ENCODE measurements at regions not wholly inside any gene's neighbourhood (a gene's known extent, or its start where the extent isn't known, plus 50 kb on each side); places are given as distances from the start of the nearest gene placed in this dataset.
"Not testable (repeated sequence)": the region's sequence is repeated elsewhere in the genome, so short reads cannot be mapped to it uniquely, and the experiment has no call there.

DNA sequence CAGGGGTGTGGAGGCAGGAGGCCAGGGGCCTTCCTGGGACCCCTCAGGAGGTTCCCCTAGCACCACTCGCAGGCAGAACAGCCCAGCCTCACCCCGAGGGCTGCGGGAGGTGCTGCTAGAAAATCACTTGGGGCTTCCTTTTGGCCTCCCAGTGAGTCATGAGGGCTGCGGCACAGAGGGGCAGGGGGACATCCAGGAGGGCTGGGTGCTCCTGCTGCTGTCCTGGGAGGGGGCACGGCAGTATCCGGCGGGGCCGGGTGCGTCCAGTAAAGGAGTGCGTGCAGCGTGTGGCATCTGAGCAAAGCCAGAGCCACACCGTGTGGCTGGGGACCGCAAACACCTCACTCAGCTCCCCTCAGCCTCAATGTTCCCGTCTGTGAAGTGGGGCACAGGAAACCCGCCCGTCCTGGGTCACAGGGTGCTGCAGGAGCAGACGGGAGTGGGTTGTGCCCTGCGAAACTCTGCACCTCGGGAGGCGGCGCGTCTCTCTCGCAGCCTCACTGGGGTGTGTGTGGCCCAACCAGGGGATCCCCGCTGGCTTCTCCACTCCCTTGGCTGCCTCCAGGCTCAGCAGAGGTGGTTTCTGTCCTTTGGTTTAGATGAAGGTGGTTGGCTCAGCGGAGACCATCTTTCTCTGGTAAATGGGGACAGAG lies 117.3 kb upstream of the ZNF469 start:
- DNase-seq (ENCODE audit: low read depth in 2 of 2): not testable (repeated sequence)

- not testable (repeated sequence) for DNase-seq (ENCODE audit: low read depth in 2 of 2)
Measured at GRCh38 chr16:88266036-88266435, 116.7 kb upstream of the ZNF469 start.

- DNase-seq (ENCODE audit: low read depth in 2 of 2): not testable (repeated sequence)
Measured at GRCh38 chr16:88266935-88267551, 115.7 kb upstream of the ZNF469 start.

DNA sequence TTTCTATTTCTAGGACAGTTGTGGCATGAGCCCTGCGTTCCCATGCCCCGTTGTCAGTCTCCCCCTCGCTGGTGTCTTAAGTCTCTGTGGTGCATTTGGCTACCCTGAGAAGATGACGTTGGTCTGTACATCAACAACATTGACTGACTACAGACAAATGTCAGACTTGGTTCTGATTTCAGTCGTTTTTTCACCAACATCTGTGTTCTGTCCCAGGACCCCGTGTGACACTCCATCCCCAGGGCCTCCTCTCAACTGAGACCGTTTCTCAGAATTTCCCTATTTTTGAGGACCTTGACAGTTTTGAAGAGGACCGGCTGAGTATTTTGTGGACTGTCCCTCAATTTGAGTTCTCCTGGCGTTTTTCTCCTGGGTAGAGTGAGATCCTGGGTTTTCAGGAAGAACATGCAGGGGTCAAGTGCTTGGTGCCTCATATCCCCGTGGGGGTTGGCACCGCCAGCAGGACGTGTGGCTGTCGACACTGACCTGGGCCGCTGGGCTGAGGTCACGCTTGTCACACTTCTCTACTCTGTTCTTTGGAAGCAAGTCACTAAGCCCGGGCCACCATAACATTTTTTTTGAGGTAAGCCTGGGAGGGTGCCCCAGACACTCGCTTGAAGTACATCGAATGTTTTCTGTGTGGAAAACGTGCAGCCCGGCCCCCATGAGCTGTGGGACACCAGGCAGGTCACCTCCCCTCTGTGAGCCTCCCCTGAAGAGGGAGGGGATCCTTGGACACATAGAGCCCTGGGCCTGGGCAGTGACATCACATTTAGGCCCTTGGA lies 114.4 kb upstream of the ZNF469 start:
- not testable (repeated sequence) for DNase-seq (ENCODE audit: low read depth in 2 of 2)

GRCh38 chr16:88270171-88270790 lies 112.5 kb upstream of the ZNF469 start:
- DNase-seq (ENCODE audit: low read depth in 2 of 2): not testable (repeated sequence)

- not testable (repeated sequence) for DNase-seq (ENCODE audit: low read depth in 2 of 2)
Measured at GRCh38 chr16:88271296-88271695, 111.5 kb upstream of the ZNF469 start.

GRCh38 chr16:88271776-88272175 lies 111.0 kb upstream of the ZNF469 start:
- DNase-seq (ENCODE audit: low read depth in 2 of 2): not testable (repeated sequence)

DNA sequence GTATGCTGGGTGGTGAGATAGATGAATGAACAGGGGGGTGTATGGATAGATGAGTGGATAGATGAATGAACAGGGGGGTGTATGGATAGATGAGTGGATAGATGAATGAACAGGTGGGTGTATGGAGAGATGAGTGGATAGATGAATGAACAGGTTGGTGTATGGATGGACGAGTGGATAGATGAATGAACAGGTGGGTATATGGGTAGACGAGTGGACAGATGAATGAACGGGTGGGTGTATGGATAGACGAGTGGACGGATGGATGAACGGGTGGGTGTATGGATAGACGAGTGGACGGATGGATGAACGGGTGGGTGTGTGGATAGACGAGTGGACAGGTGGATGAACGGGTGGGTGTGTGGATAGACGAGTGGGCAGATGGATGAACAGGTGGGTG lies 110.3 kb upstream of the ZNF469 start:
- not testable (repeated sequence) for DNase-seq (ENCODE audit: low read depth in 2 of 2)

DNA sequence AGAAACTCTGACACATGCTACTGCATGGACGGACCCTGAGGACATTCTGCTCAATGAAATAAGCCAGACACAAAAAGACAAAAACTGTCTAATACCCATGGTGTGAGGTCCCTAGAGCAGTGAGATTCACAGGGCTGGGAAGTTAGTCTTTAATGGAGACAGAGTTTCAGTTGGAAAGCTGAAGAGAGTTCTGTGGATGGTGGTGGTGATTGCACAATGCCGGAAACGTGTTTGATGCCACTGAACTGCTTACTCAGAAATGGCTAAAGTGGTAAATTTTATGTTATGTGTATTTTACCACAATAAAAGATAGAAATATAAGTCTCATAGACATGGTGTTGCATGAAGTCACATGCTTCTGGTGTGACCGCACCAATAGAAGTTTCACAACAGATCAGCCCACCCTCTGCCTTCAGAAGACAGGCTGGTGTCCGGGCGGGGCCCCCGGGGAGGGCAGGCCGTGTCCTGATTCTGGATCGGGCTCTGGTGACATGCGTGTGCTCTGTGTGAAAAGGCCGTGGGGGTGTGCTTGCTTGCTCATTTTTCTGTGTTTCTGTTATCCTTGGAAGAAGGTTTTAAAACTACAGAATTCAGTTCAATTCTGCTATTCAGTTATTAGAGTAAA lies 108.5 kb upstream of the ZNF469 start:
- DNase-seq (ENCODE audit: low read depth in 2 of 2): not testable (repeated sequence)

DNA sequence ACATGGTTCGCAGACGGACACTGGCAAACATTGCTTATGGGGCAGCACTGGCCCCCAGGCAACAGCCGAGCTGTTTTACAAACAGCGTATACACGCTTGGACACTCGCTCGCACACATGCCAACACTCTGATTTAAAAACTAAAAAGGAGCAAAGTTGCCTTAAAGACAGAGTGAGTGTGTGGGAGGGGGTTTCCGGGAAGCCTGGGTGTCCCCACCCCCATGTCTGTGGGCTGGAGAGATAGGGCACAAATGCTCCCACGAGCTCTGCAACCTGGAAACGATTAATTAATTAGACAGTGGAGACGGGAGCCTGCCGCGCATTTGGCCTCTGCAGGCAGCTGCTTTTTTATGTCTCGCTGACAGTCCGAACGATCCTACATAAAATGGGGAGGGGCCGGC lies 107.9 kb upstream of the ZNF469 start:
- no peak for DNase-seq (ENCODE audit: low read depth in 2 of 2)

GRCh38 chr16:88275336-88276122 lies 107.2 kb upstream of the ZNF469 start:
- DNase-seq (ENCODE audit: low read depth in 2 of 2): not testable (repeated sequence)

- not testable (repeated sequence) for DNase-seq (ENCODE audit: low read depth in 2 of 2)
Measured at GRCh38 chr16:88276123-88276588, 106.6 kb upstream of the ZNF469 start.

- DNase-seq (ENCODE audit: low read depth in 2 of 2): no peak
Measured at GRCh38 chr16:88276591-88276990, 106.2 kb upstream of the ZNF469 start.

DNA sequence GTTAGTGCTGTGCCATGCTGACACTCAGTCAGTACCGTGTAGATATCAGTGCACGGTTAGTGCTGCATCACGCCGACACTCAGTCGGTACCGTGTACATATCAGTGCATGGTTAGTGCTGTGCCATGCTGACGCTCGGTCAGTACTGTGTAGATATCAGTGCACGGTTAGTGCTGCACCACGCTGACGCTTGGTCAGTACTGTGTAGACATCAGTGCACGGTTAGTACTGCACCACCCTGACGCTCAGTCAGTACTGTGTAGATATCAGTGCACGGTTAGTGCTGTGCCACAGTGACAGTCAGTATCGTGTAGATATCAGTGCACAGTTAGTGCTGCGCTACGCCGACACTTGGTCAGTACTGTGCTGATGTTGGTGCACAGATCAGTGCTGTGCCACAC lies 102.8 kb upstream of the ZNF469 start:
- no peak for DNase-seq (ENCODE audit: low read depth in 2 of 2)

- no peak for DNase-seq (ENCODE audit: low read depth in 2 of 2)
Measured at GRCh38 chr16:88281858-88282563, 100.7 kb upstream of the ZNF469 start.

DNA sequence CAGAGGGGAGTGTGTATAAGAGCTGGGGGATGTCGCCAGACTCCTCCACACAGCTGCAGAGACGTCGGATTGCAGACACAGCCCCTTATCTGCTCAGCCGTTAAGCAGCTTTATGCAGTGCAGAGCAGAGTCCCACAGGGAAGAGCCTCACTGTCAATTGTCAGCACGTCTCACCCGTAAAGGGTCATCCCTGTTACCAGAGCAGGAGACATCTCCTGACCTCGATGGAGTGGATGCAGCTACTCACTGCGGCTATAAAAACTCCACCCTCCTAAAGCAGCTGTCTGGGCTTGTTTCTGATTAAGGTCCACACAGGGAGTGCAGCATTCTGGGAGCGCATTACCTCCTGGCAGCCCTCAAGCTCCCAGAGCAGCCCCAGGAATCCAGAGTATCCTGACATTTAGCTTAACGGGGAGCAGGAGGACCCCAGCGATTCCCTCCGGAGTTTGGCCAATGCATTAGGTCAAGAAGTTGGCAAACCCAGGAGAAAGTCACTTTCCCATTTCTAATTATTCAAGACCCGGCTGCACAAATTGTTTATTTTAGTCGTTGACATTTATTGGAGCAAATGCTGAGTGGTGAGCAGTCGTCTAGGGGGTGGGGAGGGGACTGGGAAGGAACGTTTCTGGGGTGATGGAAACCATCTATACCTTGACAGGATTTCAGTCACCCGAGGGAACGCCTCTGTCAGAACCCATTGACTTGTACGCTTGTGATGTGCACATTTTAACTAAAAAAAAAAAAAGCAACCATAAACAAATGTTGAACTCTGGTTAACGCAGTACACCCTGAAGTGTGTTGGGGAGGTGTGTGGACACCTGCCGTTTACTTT lies 100.0 kb upstream of the ZNF469 start:
- DNase-seq (ENCODE audit: low read depth in 2 of 2): no peak

GRCh38 chr16:88283596-88283995 lies 99.2 kb upstream of the ZNF469 start:
- DNase-seq (ENCODE audit: low read depth in 2 of 2): no peak

GRCh38 chr16:88284101-88284500 lies 98.7 kb upstream of the ZNF469 start:
- no peak for DNase-seq (ENCODE audit: low read depth in 2 of 2)

All from dermis microvascular lymphatic vessel endothelial cell (primary cell).